Right lobe of liver (tissue), 6 donors: ENCODE measurements at regions not wholly inside any gene's neighbourhood (a gene's known extent, or its start where the extent isn't known, plus 50 kb on each side); places are given as distances from the start of the nearest gene placed in this dataset.
"Not testable (repeated sequence)": the region's sequence is repeated elsewhere in the genome, so short reads cannot be mapped to it uniquely, and the experiment has no call there.

Source experiments
- ATAC-seq, 4 donors: fragments of 200-7000 bp; cut with Tn5 transposase; one replicate each; pipeline ENCODE4 v1.9.1; 2020; ENCODE audit warnings: mild to moderate bottlenecking in 4 of 4, moderate library complexity in 4 of 4
- DNase-seq, 3 donors: peaks; one replicate each; pipeline ENCODE4 v3.0.0-alpha.2; 2020
- H3K27ac ChIP-seq, 3 donors: fragments of 200-600 bp; one replicate each; pipeline ENCODE4 v1.8.0; 2022
- H3K27me3 ChIP-seq, 2 donors: fragments of 200-600 bp; one replicate each; pipeline ENCODE4 v1.8.0; 2022
- H3K36me3 ChIP-seq, 4 donors: fragments of 200-600 bp; sonication (generic) in 1 of 4; one replicate each; pipeline versions ENCODE4 v1.5.1 to v1.8.0; 2017 to 2022; ENCODE audit warnings: control low read depth in 1 of 4
- H3K4me1 ChIP-seq, 4 donors: fragments of 200-600 bp; sonication (generic) in 1 of 4; one replicate each; pipeline versions ENCODE4 v1.5.1 to v1.8.0; 2017 to 2022; ENCODE audit warnings: control low read depth in 1 of 4
- H3K4me3 ChIP-seq, 3 donors: fragments of 200-600 bp; one replicate each; pipeline ENCODE4 v1.8.0; 2022
- H3K9me3 ChIP-seq, 4 donors: fragments of 200-600 bp; sonication (generic) in 1 of 4; one replicate each; pipeline versions ENCODE4 v1.5.1 to v1.8.0; 2017 to 2022; ENCODE audit warnings: control low read depth in 1 of 4
- CTCF ChIP-seq, 4 donors: fragments of 200-600 bp in 3 of 4; fragments of 450-650 bp in 1 of 4; IDR thresholded peaks; one replicate each; pipeline versions ENCODE4 v1.5.1 to v1.8.0; 2016 to 2022; ENCODE audit warnings: antibody characterized with exemption in 4 of 4, mild to moderate bottlenecking in 2 of 4
- POLR2A ChIP-seq: fragments of 450-650 bp; IDR thresholded peaks from one replicate; pipeline ENCODE4 v1.6.1; 2017; ENCODE audit warnings: antibody characterized with exemption, mild to moderate bottlenecking
- WGBS: methylation state at CpG from one replicate; pipeline ENCODE4 v1.1.6; 2018; ENCODE audit warnings: low coverage, low lambda C conversion rate; ENCODE audit not compliant: insufficient coverage; ENCODE audit errors: missing lambda C conversion rate; 5-methylcytosine and 5-hydroxymethylcytosine counted together
- intact Hi-C, 2 donors: fragments of 100-400 bp; cut with DNase I; formaldehyde crosslinking; loops; one replicate each; pipeline versions ENCODE4 v1.11.2 to v1.14.1; 2022
- donor health status: DM: no; HTN: yes; CAD: no.
- donor health status: DM: no; HTN: no; CAD: no.
- donor health status: DM: no; HTN: no; CAD: no.
- donor health status: DM: no; HTN: yes; CAD: no.
- donor health status: DM: no; HTN: yes; CAD: no.

- H3K4me3 ChIP-seq, result no peak overlapping the region
- H3K4me1 ChIP-seq, result no peaks in the 10 kb centered on the region
- no peaks in the 10 kb centered on the region for H3K27me3 ChIP-seq
- intact Hi-C loops, result no loop called here
- no peak overlapping the region for H3K27ac ChIP-seq
- H3K36me3 ChIP-seq, result no peaks in the 10 kb centered on the region
- DNase-seq (peak in 2 of 3 donors; percentile 23 to 34), ATAC-seq (no peak)
- H3K9me3 ChIP-seq, result no peaks in the 10 kb centered on the region
- WGBS, result no CpG with 5 or more reads among the region's 5 CpGs
- TF ChIP-seq CTCF (IDR thresholded peaks at IDR 0.05) (no peak), POLR2A (no peak)
These were observed 165.2 kb downstream of the GOLGA6L4 start for GRCh38 chr15:84400820-84401219.

GRCh38 chr15:84401461-84401860 is 165.9 kb downstream of the GOLGA6L4 start:
- peak in 1 of 3 donors; percentile 37 for DNase-seq
- no CpG with 5 or more reads among the region's 5 CpGs for WGBS
- H3K27ac ChIP-seq, H3K4me3 ChIP-seq, ATAC-seq, H3K9me3 ChIP-seq, intact Hi-C loops, H3K27me3 ChIP-seq, H3K36me3 ChIP-seq, H3K4me1 ChIP-seq: not testable (repeated sequence)

- intact Hi-C loops, ATAC-seq, H3K4me1 ChIP-seq, H3K9me3 ChIP-seq, H3K36me3 ChIP-seq, H3K27me3 ChIP-seq, H3K4me3 ChIP-seq, H3K27ac ChIP-seq: not testable (repeated sequence)
- WGBS, result 73% methylated on average over 2 of the region's 14 CpGs
- peak in 1 of 3 donors; percentile 42 for DNase-seq
These were observed 166.6 kb downstream of the GOLGA6L4 start for GRCh38 chr15:84401891-84402840.

GRCh38 chr15:84402856-84403608 is 167.5 kb downstream of the GOLGA6L4 start:
- ATAC-seq (no peak), DNase-seq (peak in 1 of 3 donors; percentile 45)
- WGBS, result 80% methylated on average over 1 of the region's 21 CpGs

GRCh38 chr15:84409357-84409756 is 173.8 kb downstream of the GOLGA6L4 start:
- no CpG with 5 or more reads among the region's 4 CpGs for WGBS
- H3K36me3 ChIP-seq, H3K4me3 ChIP-seq, DNase-seq, H3K9me3 ChIP-seq, H3K27ac ChIP-seq, H3K4me1 ChIP-seq, ATAC-seq, intact Hi-C loops, H3K27me3 ChIP-seq: not testable (repeated sequence)

More at GRCh38 chr15:84402856-84403608, 167.5 kb downstream of the GOLGA6L4 start:
- Histone ChIP-seq H3K9me3 (no peaks in the 10 kb centered on the region), H3K4me1 (no peaks in the 10 kb centered on the region), H3K36me3 (no peaks in the 10 kb centered on the region), H3K27ac (no peak overlapping the region), H3K27me3 (no peaks in the 10 kb centered on the region), H3K4me3 (no peak overlapping the region)
- intact Hi-C loops, result no loop called here
- no peak for TF ChIP-seq CTCF (IDR thresholded peaks at IDR 0.05)
- no peak for TF ChIP-seq POLR2A

GRCh38 chr15:84421513-84422181 is 179.2 kb upstream of the ZSCAN2 start:
- H3K36me3 ChIP-seq, H3K27ac ChIP-seq, H3K4me1 ChIP-seq, ATAC-seq, H3K9me3 ChIP-seq, H3K27me3 ChIP-seq, intact Hi-C loops: not testable (repeated sequence)
- WGBS, result no CpG with 5 or more reads among the region's 55 CpGs
- peak overlapping the region in 2 of 3 donors; percentile 18 to 39 for H3K4me3 ChIP-seq
- peak in 1 of 3 donors; percentile 38 for DNase-seq

- no CpG with 5 or more reads among the region's 7 CpGs for WGBS
- ATAC-seq, H3K4me1 ChIP-seq, H3K27me3 ChIP-seq, H3K36me3 ChIP-seq, H3K4me3 ChIP-seq, intact Hi-C loops, H3K27ac ChIP-seq, H3K9me3 ChIP-seq: not testable (repeated sequence)
- peak in 2 of 3 donors; percentile 39 to 47 for DNase-seq
These were observed 175.5 kb upstream of the ZSCAN2 start for GRCh38 chr15:84425327-84425726.

GRCh38 chr15:84473305-84473877 is 127.4 kb upstream of the ZSCAN2 start:
- H3K27ac ChIP-seq, H3K9me3 ChIP-seq, H3K36me3 ChIP-seq, DNase-seq, intact Hi-C loops, H3K4me1 ChIP-seq, H3K27me3 ChIP-seq, H3K4me3 ChIP-seq: not testable (repeated sequence)
- no CpG with 5 or more reads among the region's 26 CpGs for WGBS
- peak in 2 of 4 donors; percentile 7 to 20 for ATAC-seq
